Natural killer cell treated with Interleukin-12 subunit alpha and Interleukin-12 subunit beta and Interleukin-15 and Interleukin-18, amount 100 ng/mL, for 72 hours (primary cell): ENCODE measurements at regions not wholly inside any gene's neighbourhood (a gene's known extent, or its start where the extent isn't known, plus 50 kb on each side); places are given as distances from the start of the nearest gene placed in this dataset.

Experiments used
- ATAC-seq, 2 donors: fragments of 150-1000 bp; cut with Tn5 transposase in 1 of 2; sonication (Bioruptor Pico), chemical (Tn5 transposase) in 1 of 2; 2 replicates each; pipeline ENCODE4 v1.10.0; 2021
- DNase-seq: peaks from one replicate; pipeline ENCODE4 v3.0.0; 2022; ENCODE audit warnings: low spot score
- H3K27ac Mint-ChIP-seq, 2 donors: 1 replicate in 1 of 2; 2 replicates in 1 of 2; pipeline ENCODE4 v1.8.0; 2022; ENCODE audit warnings: mixed read lengths in 2 of 2, mild to moderate bottlenecking in 1 of 2, moderate library complexity in 1 of 2
- H3K27me3 Mint-ChIP-seq, 2 donors: 1 replicate in 1 of 2; 2 replicates in 1 of 2; pipeline ENCODE4 v1.8.0; 2022; ENCODE audit warnings: mixed read lengths in 2 of 2
- H3K36me3 Mint-ChIP-seq: one replicate; pipeline ENCODE4 v1.8.0; 2022; ENCODE audit warnings: mixed read lengths
- H3K4me1 Mint-ChIP-seq, 2 donors: 1 replicate in 1 of 2; 2 replicates in 1 of 2; pipeline ENCODE4 v1.8.0; 2022; ENCODE audit warnings: low read depth in 2 of 2, mixed read lengths in 2 of 2, mild to moderate bottlenecking in 1 of 2
- H3K4me3 Mint-ChIP-seq: one replicate; pipeline ENCODE4 v1.8.0; 2022; ENCODE audit warnings: mixed read lengths
- H3K9me3 Mint-ChIP-seq: 2 replicates; pipeline ENCODE4 v1.8.0; 2022; ENCODE audit warnings: mixed read lengths

DNA sequence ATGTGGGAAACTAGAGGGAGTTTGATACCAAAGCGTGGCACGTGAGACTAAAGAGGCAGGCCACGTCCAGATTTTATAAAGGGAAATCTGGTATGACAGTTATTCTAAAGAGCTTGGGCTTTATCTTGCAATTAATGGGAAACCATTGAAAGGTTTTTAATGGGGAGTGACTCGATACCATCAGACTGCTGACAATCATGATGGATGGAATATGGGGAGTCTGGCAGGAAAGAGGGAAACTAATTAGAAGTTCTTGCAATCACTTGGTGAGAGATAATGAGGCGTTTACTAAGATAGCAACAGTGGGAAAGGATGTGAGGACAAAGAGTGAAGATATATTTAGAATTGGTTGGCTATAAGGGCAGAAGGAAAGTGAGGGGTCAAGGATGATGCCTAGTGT is 94.0 kb downstream of the MBL2 start:
- Mint-ChIP-seq H3K27me3 (no peaks in the 10 kb centered on the region), H3K4me1 (no peaks in the 10 kb centered on the region), H3K9me3 (no peaks in the 10 kb centered on the region), H3K36me3 (no peaks in the 10 kb centered on the region), H3K4me3 (no peak overlapping the region), H3K27ac (no peak overlapping the region)
- DNase-seq: no peak
- ATAC-seq: no peak

GRCh38 chr10:52679117-52679516 is 93.5 kb downstream of the MBL2 start:
- DNase-seq (no peak), ATAC-seq (no peak)
- Mint-ChIP-seq H3K9me3 (no peaks in the 10 kb centered on the region), H3K27me3 (no peaks in the 10 kb centered on the region), H3K4me3 (no peak overlapping the region), H3K36me3 (no peaks in the 10 kb centered on the region), H3K27ac (no peak overlapping the region), H3K4me1 (no peaks in the 10 kb centered on the region)

- no peak for ATAC-seq
- Mint-ChIP-seq H3K4me3 (no peak overlapping the region), H3K4me1 (no peaks in the 10 kb centered on the region), H3K36me3 (no peaks in the 10 kb centered on the region), H3K27ac (no peak overlapping the region), H3K27me3 (no peaks in the 10 kb centered on the region), H3K9me3 (no peaks in the 10 kb centered on the region)
- no peak for DNase-seq
These were observed 89.8 kb downstream of the MBL2 start for GRCh38 chr10:52682766-52683165.

DNA sequence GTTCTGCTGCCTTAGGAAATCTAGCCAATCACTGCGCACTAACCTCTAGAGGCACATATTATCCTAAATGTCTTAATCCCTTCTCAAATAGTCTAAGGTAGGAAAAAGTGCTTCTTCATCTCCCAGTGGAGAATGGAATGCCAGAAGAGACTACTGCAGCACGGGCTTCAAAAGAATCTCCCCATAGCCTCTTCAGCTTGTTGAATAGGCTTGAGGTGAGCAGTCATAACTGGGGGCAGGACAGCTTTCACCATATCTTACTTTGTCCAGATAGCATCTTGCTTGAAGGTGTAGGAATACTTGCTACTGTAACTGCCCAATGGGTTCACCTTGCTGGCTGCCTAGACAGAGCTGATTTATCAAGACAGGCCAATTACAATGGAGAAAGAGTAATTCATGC is 88.8 kb downstream of the MBL2 start:
- Mint-ChIP-seq H3K27ac (no peak overlapping the region), H3K27me3 (no peaks in the 10 kb centered on the region), H3K36me3 (no peaks in the 10 kb centered on the region), H3K4me3 (no peak overlapping the region), H3K9me3 (no peaks in the 10 kb centered on the region), H3K4me1 (no peaks in the 10 kb centered on the region)
- DNase-seq (no peak), ATAC-seq (no peak)

- H3K36me3 Mint-ChIP-seq: peaks cover 7% of the 10 kb centered on the region
- DNase-seq (no peak), ATAC-seq (no peak)
- H3K9me3 Mint-ChIP-seq: peaks cover 7% of the 10 kb centered on the region
- no peaks in the 10 kb centered on the region for H3K27me3 Mint-ChIP-seq
- H3K27ac Mint-ChIP-seq: no peak overlapping the region
- no peak overlapping the region for H3K4me3 Mint-ChIP-seq
- H3K4me1 Mint-ChIP-seq: no peaks in the 10 kb centered on the region
These were observed 83.7 kb downstream of the MBL2 start for GRCh38 chr10:52688899-52689298.

- ATAC-seq (no peak), DNase-seq (no peak)
- H3K9me3 Mint-ChIP-seq: peaks cover 21% of the 10 kb centered on the region
- H3K27me3 Mint-ChIP-seq: no peaks in the 10 kb centered on the region
- no peaks in the 10 kb centered on the region for H3K4me1 Mint-ChIP-seq
- no peak overlapping the region for H3K27ac Mint-ChIP-seq
- H3K36me3 Mint-ChIP-seq: peaks cover 6% of the 10 kb centered on the region
- no peak overlapping the region for H3K4me3 Mint-ChIP-seq
These were observed 76.4 kb downstream of the MBL2 start for GRCh38 chr10:52696232-52696631.

- H3K4me3 Mint-ChIP-seq: no peak overlapping the region
- no peak overlapping the region for H3K27ac Mint-ChIP-seq
- H3K36me3 Mint-ChIP-seq: no peaks in the 10 kb centered on the region
- no peaks in the 10 kb centered on the region for H3K4me1 Mint-ChIP-seq
- ATAC-seq (no peak), DNase-seq (no peak)
- H3K9me3 Mint-ChIP-seq: peaks cover 12% of the 10 kb centered on the region
- H3K27me3 Mint-ChIP-seq: no peaks in the 10 kb centered on the region
These were observed 70.9 kb downstream of the MBL2 start for GRCh38 chr10:52701647-52702046.

- H3K4me3 Mint-ChIP-seq: no peak overlapping the region
- no peaks in the 10 kb centered on the region for H3K36me3 Mint-ChIP-seq
- no peak overlapping the region for H3K27ac Mint-ChIP-seq
- H3K9me3 Mint-ChIP-seq: peaks cover 5% of the 10 kb centered on the region
- H3K4me1 Mint-ChIP-seq: no peaks in the 10 kb centered on the region
- no peak for DNase-seq
- no peaks in the 10 kb centered on the region for H3K27me3 Mint-ChIP-seq
- no peak for ATAC-seq
These were observed 69.1 kb downstream of the MBL2 start for GRCh38 chr10:52703451-52703850.

GRCh38 chr10:52703898-52704297 is 68.7 kb downstream of the MBL2 start:
- no peak for DNase-seq
- Mint-ChIP-seq H3K27ac (no peak overlapping the region), H3K4me3 (no peak overlapping the region), H3K4me1 (no peaks in the 10 kb centered on the region), H3K36me3 (no peaks in the 10 kb centered on the region), H3K27me3 (no peaks in the 10 kb centered on the region), H3K9me3 (peaks cover 3% of the 10 kb centered on the region)
- no peak for ATAC-seq

- no peaks in the 10 kb centered on the region for H3K36me3 Mint-ChIP-seq
- peaks cover 5% of the 10 kb centered on the region for H3K9me3 Mint-ChIP-seq
- DNase-seq (no peak), ATAC-seq (no peak)
- no peaks in the 10 kb centered on the region for H3K4me1 Mint-ChIP-seq
- no peaks in the 10 kb centered on the region for H3K27me3 Mint-ChIP-seq
- no peak overlapping the region for H3K27ac Mint-ChIP-seq
- H3K4me3 Mint-ChIP-seq: no peak overlapping the region
These were observed 66.1 kb downstream of the MBL2 start for GRCh38 chr10:52706332-52707070.
